Upper lobe of left lung (tissue), 6 donors: ENCODE measurements at regions not wholly inside any gene's neighbourhood (a gene's known extent, or its start where the extent isn't known, plus 50 kb on each side); places are given as distances from the start of the nearest gene placed in this dataset.

Experiments
- ATAC-seq, 2 donors: fragments of 200-7000 bp; cut with Tn5 transposase; one replicate each; pipeline ENCODE4 v1.9.1; 2022; ENCODE audit warnings: mild to moderate bottlenecking in 2 of 2, moderate library complexity in 2 of 2; ENCODE audit not compliant: low FRiP score in 2 of 2
- DNase-seq, 2 donors: peaks; one replicate each; pipeline ENCODE4 v3.0.0-alpha.2; 2019 to 2020
- H3K27ac ChIP-seq, 4 donors: fragments of 200-600 bp; sonication (generic); one replicate each; pipeline ENCODE4 v1.5.1; 2016 to 2019
- H3K27me3 ChIP-seq, 4 donors: fragments of 200-600 bp; sonication (generic); one replicate each; pipeline ENCODE4 v1.5.1; 2017 to 2019
- H3K36me3 ChIP-seq, 4 donors: fragments of 200-600 bp; sonication (generic); one replicate each; pipeline ENCODE4 v1.5.1; 2016 to 2019
- H3K4me1 ChIP-seq, 4 donors: fragments of 200-600 bp; sonication (generic); one replicate each; pipeline ENCODE4 v1.5.1; 2018 to 2019
- H3K4me3 ChIP-seq, 4 donors: fragments of 200-600 bp; sonication (generic); one replicate each; pipeline ENCODE4 v1.5.1; 2017 to 2019; ENCODE audit warnings: mild to moderate bottlenecking in 2 of 4, moderate library complexity in 1 of 4
- H3K9me3 ChIP-seq, 4 donors: fragments of 200-600 bp; sonication (generic); one replicate each; pipeline ENCODE4 v1.5.1; 2018 to 2019
- CTCF ChIP-seq, 6 experiments: fragments of 450-650 bp in 4 of 6; fragments of 200-600 bp in 2 of 6; sonication (generic) in 2 of 6; IDR thresholded peaks; one replicate each; pipeline ENCODE4 v1.5.1; 2016 to 2019; ENCODE audit warnings: antibody characterized with exemption in 6 of 6
- EP300 ChIP-seq, 4 donors: sonication (generic); formaldehyde crosslinking; IDR thresholded peaks; one replicate each; pipeline ENCODE4 v1.5.1; 2017; ENCODE audit warnings: antibody characterized with exemption in 4 of 4, control low read depth in 2 of 4
- POLR2A ChIP-seq, 4 donors: fragments of 450-650 bp; IDR thresholded peaks; one replicate each; pipeline ENCODE4 v1.5.1; 2016 to 2017; ENCODE audit warnings: antibody characterized with exemption in 4 of 4, mild to moderate bottlenecking in 2 of 4
- POLR2AphosphoS5 ChIP-seq, 2 donors: sonication (generic); formaldehyde crosslinking; IDR thresholded peaks; one replicate each; pipeline ENCODE4 v1.5.1; 2017; ENCODE audit warnings: antibody characterized with exemption in 2 of 2
- WGBS, 2 donors: methylation state at CpG; one replicate each; pipeline ENCODE4 v1.1.5; 2017 to 2018; 5-methylcytosine and 5-hydroxymethylcytosine counted together
- donor health status: DM: no; HTN: no; CAD: no; lungs with moderate emphysema.
- donor health status: DM: no; HTN: yes; CAD: no; lungs with severe emphysema.

GRCh38 chr16:86405319-86405718 lies 105.0 kb upstream of the FOXF1 start:
- no peaks in the 10 kb centered on the region for H3K9me3 ChIP-seq
- DNase-seq: no peak
- no peaks in the 10 kb centered on the region for H3K36me3 ChIP-seq
- H3K4me3 ChIP-seq: no peak overlapping the region
- WGBS, 2 donors: 62 to 68% methylated on average over 12 of the region's 12 CpGs
- H3K4me1 ChIP-seq: peaks cover 0 to 14% (median 3%) of the 10 kb centered on the region in 4 donors
- no peak for TF ChIP-seq POLR2AphosphoS5 (IDR thresholded peaks at IDR 0.05)
- no peaks in the 10 kb centered on the region for H3K27me3 ChIP-seq
- H3K27ac ChIP-seq: no peak overlapping the region
- ATAC-seq: no peak

- H3K27ac ChIP-seq: no peak overlapping the region
- 78 to 86% methylated on average over 10 of the region's 10 CpGs for WGBS, 2 donors
These were observed 104.3 kb upstream of the FOXF1 start for GRCh38 chr16:86406056-86406455.

GRCh38 chr16:86408685-86409084 lies 101.6 kb upstream of the FOXF1 start:
- ATAC-seq (peak in 1 of 2 donors; percentile 4), DNase-seq (no peak)
- Histone ChIP-seq H3K27me3 (no peaks in the 10 kb centered on the region), H3K9me3 (peaks cover 0 to 6% (median 0%) of the 10 kb centered on the region in 4 donors), H3K4me3 (no peak overlapping the region), H3K4me1 (peaks cover 0 to 5% (median under 1%) of the 10 kb centered on the region in 4 donors), H3K36me3 (no peaks in the 10 kb centered on the region), H3K27ac (no peak overlapping the region)
- 69 to 77% methylated on average over 3 to 4 of the region's 4 CpGs for WGBS, 2 donors
- TF ChIP-seq CTCF (IDR thresholded peaks at IDR 0.05) (no peak), POLR2A (IDR thresholded peaks at IDR 0.05) (no peak), EP300 (IDR thresholded peaks at IDR 0.05) (no peak), POLR2AphosphoS5 (IDR thresholded peaks at IDR 0.05) (no peak)

More at GRCh38 chr16:86406056-86406455, 104.3 kb upstream of the FOXF1 start:
- no peaks in the 10 kb centered on the region for H3K27me3 ChIP-seq
- H3K4me3 ChIP-seq: no peak overlapping the region
- TF ChIP-seq CTCF (IDR thresholded peaks at IDR 0.05) (no peak), EP300 (IDR thresholded peaks at IDR 0.05) (no peak), POLR2AphosphoS5 (IDR thresholded peaks at IDR 0.05) (no peak)
- H3K4me1 ChIP-seq: peaks cover 0 to 14% (median 3%) of the 10 kb centered on the region in 4 donors
- ATAC-seq (no peak), DNase-seq (no peak)
- no peaks in the 10 kb centered on the region for H3K36me3 ChIP-seq
- H3K9me3 ChIP-seq: peaks cover 0 to 4% (median 0%) of the 10 kb centered on the region in 4 donors

GRCh38 chr16:86410081-86410480 lies 100.2 kb upstream of the FOXF1 start:
- no peak overlapping the region for H3K27ac ChIP-seq
- H3K4me3 ChIP-seq: no peak overlapping the region
- ATAC-seq: no peak
- DNase-seq: no peak
- 78 to 79% methylated on average over 2 of the region's 2 CpGs for WGBS, 2 donors
- no peak for TF ChIP-seq CTCF (IDR thresholded peaks at IDR 0.05)
- no peak for TF ChIP-seq POLR2AphosphoS5 (IDR thresholded peaks at IDR 0.05)
- no peak for TF ChIP-seq POLR2A (IDR thresholded peaks at IDR 0.05)
- no peak for TF ChIP-seq EP300 (IDR thresholded peaks at IDR 0.05)
- peaks cover 0 to 3% (median 0%) of the 10 kb centered on the region in 4 donors for H3K4me1 ChIP-seq
- H3K27me3 ChIP-seq: no peaks in the 10 kb centered on the region
- H3K36me3 ChIP-seq: no peaks in the 10 kb centered on the region
- H3K9me3 ChIP-seq: peaks cover 0 to 6% (median 0%) of the 10 kb centered on the region in 4 donors

- Histone ChIP-seq H3K9me3 (peaks cover 0 to 6% (median 0%) of the 10 kb centered on the region in 4 donors), H3K36me3 (no peaks in the 10 kb centered on the region), H3K27me3 (no peaks in the 10 kb centered on the region), H3K27ac (no peak overlapping the region), H3K4me3 (no peak overlapping the region), H3K4me1 (peaks cover 0 to 3% (median 0%) of the 10 kb centered on the region in 4 donors)
- DNase-seq: no peak
- no peak for ATAC-seq
- WGBS, 2 donors: 89 to 91% methylated on average over 5 of the region's 5 CpGs
- TF ChIP-seq POLR2AphosphoS5 (IDR thresholded peaks at IDR 0.05) (no peak), CTCF (IDR thresholded peaks at IDR 0.05) (no peak), POLR2A (IDR thresholded peaks at IDR 0.05) (no peak), EP300 (IDR thresholded peaks at IDR 0.05) (no peak)
These were observed 99.8 kb upstream of the FOXF1 start for GRCh38 chr16:86410529-86410928.
